HG03025 (cell line): ENCODE measurements at regions not wholly inside any gene's neighbourhood (a gene's known extent, or its start where the extent isn't known, plus 50 kb on each side); places are given as distances from the start of the nearest gene placed in this dataset.

ENCODE experiments used
- ATAC-seq: cut with Tn5 transposase; IDR thresholded peaks from one replicate; pipeline ENCODE4 v1.9.1; 2021; ENCODE audit warnings: mild to moderate bottlenecking, moderate library complexity; ENCODE audit not compliant: unreplicated experiment, low FRiP score

DNA sequence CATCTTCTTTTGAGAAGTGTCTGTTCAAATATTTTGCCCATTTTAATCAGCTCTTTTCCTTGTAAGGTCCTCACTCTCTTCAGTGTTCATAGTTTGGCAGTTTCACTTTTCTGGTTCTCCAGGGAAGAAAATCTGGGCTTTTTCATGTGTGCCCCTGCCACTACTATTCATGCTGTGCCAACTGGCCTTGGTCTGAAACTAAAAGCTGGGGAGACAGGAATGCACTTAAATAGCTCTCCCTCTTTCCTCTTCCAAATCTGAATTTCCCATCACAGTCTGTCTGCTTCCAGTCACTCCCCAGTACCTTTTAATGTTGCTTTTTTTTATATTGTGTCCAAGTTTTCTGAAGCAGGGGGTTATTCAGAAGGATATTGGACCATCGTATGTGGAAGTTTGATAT lies 574.3 kb upstream of the POU3F3 start:
- ATAC-seq: no peak

DNA sequence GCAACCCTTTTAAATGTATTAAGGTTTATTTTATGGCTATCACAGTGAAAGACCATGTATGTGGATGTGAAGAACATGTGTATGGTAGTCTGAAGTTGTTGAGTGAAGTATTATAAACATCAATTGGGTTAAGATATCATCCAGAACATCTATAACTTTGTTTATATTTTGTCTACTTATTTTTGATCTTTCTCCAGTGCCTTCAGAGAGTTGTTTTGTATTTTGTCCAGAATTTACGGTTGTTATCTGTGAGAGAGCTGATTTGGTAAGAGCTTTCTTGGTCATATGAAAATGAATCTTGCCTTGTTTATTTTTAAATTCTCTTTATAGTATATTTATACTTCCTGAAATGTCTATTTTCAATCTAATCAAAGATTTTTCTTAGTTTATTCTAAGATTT lies 573.7 kb upstream of the POU3F3 start:
- ATAC-seq: no peak

DNA sequence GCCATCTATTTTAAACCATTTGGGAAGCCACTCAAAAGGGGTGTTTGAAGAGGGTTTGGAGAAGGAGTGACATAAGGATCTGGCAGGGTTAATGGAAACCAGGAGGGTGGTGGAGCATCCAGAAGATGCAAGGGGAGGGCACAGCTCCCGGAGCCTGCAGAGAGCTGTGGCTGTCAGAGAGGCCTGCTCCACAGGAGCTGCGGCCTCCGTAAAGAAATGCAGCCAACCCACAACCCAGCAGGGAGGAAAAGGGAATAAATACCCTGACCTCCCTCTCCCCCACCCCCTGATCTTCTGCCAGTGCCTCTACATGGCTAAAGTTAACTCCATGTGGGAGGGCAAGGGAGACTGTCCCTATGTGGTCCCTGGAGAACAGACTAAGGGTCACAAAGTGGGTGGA lies 567.1 kb upstream of the POU3F3 start:
- ATAC-seq: no peak

DNA sequence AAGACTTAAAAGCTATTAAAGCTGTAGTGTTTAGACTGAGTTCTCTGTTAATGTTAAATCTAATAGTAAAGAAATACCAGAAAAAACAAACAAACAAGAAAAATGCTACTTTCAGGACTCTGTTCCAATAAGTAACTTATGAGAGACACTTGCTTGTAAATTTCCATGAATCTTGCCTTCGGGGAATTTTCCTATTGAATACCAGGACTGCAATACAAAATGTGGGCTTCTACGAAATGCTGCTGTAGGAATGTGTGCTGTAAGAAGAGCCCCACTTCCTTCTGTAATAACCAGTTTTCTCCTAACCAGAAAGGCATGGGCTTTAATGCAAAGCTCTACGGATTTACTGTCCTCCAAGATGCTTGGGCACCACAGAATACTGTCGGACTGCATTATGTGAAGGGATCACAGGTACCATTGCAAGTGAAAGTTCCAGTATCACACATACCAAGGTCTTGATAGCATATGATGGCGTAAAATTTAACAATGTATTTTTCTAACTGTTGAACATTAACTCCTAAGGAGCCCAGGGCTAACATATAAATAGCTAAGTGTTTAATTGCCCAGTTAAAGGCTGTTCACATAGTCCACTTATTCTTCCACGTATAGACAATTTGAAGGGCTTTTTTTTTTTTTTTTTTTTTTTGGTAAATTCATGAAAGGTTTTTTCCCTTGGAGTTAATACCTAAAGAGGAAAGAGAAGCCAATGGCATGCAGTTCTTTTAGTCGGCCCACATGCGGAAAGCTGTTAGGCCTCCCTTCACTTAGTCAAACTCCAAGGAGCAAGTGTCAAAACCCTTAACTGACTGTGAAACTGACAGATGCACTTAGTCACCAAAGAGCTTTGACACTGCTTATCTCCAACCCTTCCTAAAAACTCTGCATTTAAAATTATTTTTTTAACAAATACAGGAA lies 564.0 kb upstream of the POU3F3 start:
- ATAC-seq: no peak

DNA sequence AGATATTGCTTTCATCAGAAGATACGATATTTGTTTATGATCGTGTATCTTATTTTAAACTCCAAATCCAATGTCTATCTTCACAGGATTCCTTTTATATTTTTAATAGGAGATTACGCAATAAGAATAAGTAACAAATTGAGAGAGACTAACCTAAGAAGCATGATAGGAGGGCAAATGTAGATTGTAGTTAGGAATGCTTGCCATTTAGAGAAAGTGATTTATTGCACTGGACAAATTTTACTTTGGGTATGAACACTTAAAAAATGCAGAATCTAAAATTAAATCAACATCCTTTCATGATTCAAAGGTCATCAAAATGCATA lies 563.4 kb upstream of the POU3F3 start:
- ATAC-seq: no peak

DNA sequence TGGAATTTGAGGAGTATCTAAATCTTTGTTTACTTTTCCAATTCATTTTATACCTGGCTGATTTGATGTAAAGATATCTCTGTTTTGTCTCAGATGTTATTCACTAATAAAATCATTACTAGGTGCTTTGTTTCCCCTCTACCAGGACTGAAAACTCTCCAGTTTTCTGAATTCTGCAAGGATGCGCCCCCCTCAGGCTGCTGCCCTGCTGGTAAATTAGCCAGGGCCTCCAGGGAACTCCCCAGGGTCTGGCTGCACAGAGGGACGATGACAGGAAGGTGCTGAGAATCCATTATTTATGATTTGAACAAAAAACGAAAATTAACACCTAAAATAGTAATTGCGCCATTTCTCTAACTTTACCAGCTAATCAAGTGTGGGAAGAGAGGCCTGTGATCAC lies 541.2 kb upstream of the POU3F3 start:
- no peak for ATAC-seq

DNA sequence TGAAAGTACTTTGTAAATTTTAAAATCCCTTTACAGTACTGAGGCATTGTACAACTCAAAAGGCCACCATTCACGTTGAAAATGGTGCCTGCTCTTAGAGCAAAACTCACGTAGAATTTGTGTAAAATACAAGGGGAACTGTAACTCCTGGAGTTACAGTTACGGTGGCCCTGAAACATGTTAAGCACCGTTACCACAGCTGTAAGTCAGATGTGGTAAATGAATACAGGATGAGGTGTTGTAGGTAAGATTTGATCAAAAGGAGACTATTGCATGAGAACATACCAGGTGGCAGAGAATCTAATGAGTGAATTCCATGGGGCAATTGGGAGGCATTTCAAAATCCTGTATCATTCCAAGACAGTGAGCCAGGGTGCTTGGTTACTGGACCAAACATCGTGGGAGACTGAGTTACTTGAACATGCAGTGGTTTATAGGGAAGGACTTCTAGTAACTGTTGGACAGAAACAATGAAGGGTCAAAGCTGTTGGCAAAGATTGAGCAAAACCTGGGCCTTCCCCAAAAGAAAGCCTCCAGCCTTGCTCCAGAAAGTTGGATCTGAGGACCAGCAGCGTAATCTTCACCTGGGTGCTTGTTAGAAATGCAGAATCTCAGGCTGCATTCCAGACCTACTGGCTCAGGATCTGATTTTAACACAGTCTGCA lies 535.8 kb upstream of the POU3F3 start:
- ATAC-seq: no peak

DNA sequence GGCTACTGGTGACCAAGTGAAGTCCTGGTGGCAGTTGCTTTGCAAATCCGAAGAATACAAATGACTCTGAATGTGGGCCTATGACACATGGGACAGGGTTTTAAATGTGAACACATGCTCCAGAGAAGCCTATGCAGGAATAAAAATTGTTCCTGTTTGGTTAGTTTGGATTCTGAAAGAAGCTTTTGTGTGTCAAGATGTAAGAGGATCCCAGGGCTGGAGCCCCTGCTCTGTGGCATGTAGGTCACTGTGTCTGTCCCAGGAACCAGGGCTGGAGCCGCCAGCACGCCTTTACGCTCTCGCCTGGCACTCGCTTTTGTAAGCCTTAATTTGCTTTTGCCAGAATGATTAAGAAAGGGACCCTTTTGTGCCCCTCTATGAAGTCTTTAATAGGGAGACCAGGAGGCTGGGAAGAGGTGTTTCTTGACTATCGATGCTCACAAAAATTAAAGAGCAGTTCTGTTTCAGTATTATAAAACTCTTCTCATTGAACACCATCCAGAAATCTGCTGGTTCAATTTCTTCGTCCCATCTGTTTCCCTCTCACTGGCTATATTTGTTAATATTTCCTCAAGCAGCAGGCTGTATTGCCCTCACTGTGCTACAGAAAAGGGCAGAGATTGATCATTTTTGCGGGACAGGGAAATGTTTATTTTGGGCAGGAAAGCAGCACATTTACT lies 532.7 kb upstream of the POU3F3 start:
- ATAC-seq: no peak

DNA sequence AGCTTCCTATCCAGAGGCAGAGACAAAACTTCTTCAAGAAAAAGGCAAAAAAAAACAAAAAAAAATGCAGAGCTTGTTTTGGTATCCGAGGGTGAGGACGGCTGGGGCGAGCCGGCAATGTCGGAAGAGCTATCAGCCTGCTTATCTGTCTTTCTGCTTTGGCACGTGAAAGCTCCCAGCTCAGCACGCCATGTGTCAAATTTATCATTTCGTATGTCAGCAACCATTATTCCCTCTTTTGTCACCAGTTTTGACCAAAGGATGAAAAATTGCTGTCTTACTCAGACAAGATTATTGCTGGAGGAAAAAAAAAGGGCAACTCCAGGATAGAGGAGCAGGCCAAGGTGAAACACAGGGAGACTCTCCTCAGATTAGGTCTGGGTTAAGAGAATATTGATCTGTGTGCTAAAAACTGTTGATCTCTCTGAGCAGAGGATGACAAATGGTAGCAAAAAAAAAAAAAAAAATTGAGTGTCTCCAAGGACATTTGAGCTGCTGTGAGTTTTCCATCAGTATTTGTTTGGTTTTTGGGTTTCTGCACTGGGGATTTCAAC lies 532.0 kb upstream of the POU3F3 start:
- no peak for ATAC-seq

DNA sequence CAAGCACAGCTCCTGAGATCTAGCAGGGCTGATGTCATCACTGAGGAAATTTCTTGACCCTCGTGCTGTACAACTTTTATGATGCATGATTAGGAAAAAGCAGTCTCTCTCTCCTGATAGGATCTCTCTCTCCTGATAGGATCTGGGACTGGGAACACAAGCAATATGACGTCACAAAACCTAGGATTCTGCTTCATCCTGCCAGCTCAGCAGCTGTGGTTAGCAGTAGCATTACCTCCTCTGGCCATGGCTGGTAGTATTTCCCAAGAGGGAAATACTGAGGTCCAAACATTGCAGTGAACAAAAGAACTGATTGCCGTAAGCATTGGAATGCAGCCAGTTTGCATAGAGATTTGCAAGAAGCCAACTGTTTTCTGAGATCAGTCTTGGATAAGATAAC lies 521.2 kb upstream of the POU3F3 start:
- no peak for ATAC-seq

DNA sequence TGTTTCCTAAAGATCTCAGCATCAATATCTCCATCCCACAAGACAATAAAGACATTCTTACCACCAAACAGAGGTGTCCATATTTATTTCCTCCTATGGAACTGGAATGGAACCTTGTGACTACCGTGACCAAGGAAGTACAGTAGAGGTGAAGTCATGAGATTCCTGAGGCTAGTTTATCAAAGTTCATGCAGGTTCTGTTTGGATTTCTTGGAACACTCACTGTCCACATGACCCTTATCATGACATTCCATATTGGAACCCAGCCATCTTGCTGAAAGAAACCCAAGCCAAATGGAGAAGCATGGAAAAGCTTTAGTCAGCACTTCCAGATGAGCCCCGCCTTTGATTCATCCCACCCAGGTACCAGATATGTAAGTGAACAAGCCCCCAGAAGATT lies 516.0 kb upstream of the POU3F3 start:
- ATAC-seq: no peak

DNA sequence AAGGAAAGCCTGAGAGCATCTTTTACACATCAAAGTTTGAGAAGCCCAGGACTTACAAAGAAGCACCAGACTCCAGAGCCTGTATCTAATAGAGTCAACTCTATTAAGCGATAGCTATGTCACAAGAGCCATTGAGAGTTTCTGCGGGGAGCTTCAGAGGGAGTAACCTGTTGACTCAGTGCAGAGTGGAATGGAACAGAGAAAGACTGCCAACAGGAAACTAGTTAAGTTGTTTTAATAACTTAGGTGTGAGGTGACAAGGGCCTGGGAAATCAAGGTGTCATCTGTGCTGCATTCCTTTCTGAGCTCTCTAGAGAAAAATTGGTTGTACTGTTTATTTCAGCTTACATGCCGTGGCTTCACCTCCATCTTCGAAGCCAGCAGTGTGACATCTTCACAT lies 513.8 kb upstream of the POU3F3 start:
- no peak for ATAC-seq

DNA sequence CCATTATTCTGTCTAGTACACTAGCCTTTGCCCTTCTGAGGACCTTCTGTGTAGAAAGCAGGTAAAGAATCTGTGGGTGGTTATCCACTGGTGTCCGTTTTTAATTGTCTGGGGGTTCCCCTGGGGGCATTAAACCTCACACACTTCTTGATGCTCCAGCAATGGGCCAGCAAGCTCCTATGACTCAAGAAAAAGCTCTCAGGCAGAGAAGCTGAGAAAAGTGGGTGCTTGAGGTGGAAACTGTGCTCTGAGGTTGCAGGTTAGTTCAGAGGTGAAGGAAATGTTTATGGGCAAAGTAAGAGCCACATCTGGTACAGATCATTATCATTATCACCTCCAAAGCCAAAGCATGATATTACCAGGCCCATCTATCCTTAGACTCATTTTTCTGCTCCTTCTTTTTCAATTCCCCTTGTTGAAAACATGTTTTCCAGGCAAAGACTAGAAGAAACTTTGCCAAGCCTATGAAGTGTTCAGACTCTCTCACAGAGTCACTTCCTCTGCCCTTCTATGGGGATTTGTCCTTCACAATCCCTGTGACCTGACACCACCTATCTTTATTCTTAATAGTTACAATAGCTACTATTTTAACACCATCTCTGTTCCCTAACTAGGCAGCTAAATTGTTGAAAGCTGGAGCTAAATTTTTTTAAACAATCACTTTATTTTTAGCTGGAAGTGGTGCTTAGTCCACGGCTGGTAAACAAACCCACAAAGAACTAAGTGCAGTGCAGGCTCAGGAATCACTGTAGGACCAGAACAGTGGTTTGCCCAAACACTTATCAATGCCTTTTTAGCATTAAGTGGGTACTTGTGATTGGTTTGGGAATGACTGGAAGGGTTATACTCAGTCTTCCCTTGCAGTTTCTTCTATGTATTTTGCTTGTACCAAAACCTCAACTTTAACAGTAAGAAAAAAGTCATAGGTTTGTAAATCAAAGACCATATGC lies 512.8 kb upstream of the POU3F3 start:
- no peak for ATAC-seq

DNA sequence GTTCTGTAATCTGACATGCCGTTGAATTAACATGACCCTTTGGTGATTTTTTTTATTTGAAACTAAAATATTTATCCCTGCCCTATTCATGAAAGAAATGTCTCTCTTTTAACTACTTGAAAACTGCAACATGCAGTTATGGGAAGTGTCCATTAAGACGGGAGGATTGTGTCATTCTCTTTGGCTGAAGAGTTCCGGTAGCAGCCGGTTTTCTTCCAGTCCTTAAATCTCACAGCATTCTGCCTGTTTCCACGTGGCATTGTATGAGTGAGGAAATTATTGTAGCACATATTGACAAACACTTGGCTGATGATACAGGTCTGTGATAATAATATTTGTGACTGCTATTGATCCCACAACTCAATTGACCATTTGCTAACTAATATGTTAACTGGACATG lies 509.6 kb upstream of the POU3F3 start:
- no peak for ATAC-seq

DNA sequence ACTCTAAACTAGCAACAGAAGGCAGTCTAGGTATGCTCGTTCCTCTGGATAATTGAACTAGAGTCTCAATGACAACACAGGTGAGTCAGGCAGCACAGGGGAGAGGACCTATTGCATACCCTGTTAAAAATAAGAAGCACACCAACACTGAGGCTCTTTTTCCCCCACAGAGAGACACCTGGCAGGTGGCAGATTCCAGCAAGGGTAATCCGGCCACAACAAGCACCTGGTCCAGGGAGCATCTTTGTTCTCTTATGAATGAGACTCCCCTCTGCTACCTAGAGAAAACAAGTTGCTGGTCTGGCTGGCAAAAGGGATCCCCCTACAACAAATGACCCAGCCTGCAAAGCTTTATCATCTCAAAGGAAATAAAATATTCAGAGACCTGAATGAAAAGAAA lies 508.9 kb upstream of the POU3F3 start:
- ATAC-seq: no peak

DNA sequence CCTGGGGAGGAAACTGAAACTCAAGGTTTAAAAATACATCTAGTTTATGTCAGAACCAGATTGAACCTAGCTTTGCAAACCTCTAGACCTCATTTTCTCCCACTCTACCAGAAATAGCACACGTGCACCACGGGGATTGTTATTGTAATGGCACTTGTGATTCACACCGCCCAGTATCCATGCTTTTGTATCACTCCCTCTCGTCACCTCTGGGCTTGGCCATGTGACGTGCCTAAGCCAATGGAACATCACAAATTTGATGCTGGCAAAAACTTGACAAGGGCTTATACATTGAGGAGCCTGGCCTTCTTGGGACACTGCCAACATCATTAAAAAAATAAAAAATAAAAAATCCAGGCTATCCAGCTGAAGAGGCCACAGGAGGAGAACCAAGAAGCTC lies 495.8 kb upstream of the POU3F3 start:
- ATAC-seq: no peak

DNA sequence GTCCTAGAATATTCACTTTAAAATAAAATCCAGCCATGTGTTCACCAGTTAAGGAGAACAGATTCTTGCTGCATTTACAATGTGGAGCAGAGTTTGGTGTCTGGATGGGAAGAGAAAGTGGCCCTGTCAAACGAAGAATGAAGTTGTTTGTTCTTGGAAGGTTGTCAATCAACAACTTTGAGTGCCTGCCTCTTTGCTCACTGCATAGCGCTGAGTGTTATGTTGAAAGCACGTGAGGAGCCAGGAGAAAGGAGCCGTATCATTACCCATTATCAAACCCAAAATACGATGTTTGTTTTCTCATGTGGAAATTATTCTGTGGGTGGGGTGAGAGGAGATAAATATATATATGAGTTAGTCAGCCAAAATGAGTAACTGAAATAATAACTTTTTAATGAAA lies 492.5 kb upstream of the POU3F3 start:
- no peak for ATAC-seq

DNA sequence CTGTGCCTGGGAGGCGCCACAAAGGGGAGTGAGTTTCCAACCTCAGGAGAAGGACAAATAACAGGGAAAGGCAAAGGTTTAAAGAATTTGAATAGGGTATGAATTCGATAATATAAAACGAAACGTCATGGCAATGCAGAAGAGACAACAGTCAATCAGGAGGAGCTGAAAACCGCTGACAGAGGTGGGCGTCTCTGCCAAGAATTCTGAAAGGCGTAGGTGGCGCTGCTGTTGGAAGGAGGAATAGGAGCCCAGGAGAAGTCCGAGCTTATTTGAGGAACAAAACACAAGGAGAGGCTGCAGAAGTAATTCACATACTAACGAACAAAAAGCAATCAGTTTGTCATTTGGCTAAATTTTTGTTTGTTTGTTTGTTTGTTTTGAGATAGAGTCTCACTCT lies 485.8 kb upstream of the POU3F3 start:
- ATAC-seq: no peak

DNA sequence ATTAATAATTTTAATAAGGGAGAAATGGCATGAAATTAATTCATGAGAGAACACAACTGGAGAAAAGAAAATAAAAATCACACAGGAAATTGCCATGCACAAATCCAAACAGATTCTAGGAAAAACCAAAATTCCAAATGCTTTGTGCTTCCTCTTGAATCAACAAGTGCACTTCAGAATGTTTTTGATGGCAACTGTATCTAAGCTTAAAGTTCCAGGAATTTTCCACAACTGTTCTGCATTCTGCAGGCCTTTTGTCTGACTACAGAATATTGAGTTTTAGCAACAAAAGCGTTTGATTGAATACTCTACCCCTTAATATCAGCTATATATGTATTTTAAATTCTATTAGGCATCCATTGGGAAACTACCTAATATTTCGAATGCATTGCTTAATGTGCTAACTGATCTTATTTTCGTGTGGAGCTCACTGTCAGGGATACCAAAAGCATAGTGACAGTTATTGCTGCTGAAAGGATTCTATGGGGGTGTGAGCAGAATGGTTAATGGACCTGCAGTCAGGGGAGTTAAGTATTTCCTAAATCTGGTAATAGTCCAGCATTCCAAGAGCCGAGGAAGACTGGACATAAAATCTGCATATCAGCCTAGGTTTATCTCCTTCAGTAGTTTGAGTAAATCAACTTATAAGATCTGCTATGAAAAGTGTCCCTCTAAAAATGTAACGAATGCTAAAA lies 482.7 kb upstream of the POU3F3 start:
- ATAC-seq: no peak

DNA sequence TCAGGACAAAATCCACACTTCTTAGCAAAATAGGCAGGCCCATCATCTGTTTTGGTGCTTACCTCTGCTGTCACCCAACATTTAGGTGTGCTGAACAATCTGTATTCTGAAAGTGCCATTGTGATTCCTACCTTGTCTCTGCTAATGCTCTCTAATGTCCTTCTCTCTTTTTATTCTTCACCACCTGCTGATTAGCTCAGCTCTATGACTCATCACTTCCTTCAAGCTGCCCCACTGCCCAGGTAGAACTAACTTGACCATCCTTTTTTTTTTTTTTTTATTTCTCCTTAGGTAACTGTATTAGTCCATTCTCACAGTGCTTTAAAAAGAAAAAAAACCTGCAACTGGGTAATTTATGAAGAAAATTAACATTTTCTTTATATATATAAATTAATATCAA lies 478.7 kb upstream of the POU3F3 start:
- ATAC-seq: no peak
